SIG-M5 treated with dmso at 0.1 percent for 504 hours (cell line): ENCODE measurements at regions not wholly inside any gene's neighbourhood (a gene's known extent, or its start where the extent isn't known, plus 50 kb on each side); places are given as distances from the start of the nearest gene placed in this dataset.

Experiments
- DNase-seq: peaks from one replicate; lab custom pipeline; 2025; ENCODE audit not compliant: unreplicated experiment; lab: John Stamatoyannopoulos, UW

DNA sequence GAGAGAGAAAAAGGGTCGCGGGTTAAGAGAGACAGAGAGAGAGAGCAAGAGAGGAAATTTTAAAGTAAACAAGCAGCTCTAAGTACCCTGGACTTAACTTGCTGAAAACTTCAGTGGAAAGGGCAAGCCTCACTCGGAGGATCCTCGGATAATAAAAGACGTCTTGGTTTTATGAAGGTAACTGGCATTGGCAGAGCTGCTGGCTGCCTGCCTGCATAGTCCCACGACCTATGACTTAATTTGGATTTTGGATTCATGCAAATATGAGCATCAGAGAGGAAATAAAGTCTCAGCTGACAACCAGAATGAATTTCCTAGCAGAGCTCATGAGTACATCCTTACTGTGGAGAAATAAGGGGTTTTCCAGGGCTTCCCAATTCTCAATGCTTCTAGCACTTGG, 95.1 kb upstream of the PDZRN3 start:
- no peak for DNase-seq

DNA sequence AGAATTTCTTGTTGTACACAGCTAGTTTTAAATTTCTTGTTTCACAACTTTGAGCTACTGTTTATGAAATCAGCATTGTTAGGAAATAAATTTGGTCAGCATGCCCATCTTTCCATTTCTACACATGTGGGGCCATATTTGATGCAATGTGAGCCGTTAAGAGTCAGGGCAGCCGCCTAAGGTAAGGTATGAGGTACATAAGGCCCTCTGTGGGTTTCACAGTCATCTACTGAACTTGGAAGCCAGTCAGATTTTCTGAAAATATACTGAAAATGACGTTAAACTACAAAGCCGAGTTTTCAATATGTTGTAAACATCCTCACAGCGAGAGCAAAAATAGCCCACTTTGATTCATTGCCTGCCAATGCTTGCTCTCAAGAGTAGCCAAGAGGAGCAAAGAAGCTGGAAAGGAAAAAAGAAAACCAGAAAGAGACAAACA, 94.7 kb upstream of the PDZRN3 start:
- no peak for DNase-seq

DNA sequence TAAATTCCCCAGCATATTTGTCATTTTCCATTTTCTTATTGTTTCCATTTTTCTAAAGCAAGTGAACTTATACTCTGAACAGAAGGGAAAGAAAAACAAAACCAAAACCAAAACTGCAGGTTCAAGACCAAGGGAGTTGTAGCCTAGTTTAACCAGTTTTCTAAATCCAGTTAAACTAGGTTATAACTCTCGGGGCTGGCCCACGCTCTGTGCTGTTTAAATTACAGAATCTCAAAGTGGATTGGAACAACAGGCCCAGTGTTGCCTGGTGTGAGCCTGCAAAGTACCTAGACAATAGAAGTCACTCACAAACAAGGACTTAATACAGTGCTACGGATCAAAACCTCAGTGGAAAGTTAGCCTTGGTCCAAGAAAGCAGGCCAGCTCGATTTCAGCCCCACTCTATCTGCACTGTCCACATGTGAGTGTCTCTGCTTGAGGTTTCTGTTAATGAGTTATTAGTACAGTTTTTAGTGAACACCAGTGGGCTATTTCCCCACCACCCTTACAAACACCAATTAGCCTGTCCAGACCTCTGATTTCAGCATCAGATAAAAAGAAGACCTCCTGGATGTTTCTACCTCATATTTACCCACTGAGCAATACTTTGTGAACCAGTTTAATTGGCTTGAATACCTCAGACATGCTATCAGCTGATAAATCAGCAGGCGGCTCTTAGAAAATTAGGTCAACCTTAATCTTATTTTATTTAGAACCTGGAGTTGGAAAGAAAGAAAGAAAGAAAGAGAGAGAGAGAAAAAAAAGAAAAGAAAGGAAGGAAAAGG, 93.8 kb upstream of the PDZRN3 start:
- no peak for DNase-seq

DNA sequence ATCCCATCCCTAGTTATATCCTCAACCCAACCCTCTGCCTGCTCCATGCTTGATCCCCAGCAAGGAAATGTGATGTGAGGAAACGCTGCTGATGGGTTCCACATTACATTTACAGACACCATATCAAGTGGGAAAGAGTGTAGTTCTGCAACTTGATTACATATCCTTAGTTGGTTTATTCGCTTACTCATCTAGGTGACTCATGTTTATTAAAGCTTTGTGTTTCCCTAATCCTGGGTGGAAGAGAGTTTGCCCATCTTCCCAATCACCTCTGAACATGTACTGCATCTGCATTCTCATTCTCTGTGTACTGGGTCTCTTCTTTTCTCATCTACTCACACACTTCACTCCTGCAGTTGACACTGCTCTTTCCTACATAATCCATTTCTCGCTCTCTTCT, 91.7 kb upstream of the PDZRN3 start:
- no peak for DNase-seq

DNA sequence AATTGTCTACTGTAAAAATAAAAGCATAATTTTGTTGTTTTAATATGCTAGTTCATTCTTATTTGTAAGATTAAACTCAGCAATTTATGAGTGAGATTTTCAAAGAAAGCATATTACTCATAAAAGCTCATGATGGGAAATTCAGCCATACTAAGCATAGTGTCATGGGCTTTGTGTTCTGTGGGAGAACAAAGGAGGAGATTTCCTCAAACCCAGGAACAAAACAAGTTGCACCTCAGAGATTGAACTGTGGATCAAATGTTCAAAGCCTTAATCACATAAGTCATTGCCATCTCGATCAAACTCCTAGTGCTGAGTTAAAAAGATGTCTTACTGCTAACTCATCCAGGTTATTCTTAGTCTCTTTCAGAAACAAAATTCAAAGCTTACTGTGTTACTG, 85.6 kb upstream of the PDZRN3 start:
- no peak for DNase-seq

DNA sequence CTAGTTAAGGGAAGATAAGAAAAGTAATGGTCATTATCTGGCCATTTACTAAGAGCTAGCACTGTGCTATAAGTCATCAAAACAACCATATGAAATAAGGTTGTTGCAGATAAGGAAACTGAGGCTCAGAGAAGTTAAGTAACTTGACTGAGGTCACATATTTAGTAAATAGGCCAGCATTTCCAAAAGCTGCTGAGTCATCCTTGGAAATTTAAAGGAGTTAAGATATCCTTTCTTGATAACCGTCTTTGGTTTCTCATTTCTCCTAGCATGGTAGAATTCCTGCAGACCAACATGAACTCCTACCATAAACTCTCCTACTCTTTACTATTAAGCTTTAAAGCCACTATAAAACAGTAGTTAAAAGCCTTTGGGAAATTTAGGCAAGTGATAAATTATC, 85.0 kb upstream of the PDZRN3 start:
- DNase-seq, result no peak

DNA sequence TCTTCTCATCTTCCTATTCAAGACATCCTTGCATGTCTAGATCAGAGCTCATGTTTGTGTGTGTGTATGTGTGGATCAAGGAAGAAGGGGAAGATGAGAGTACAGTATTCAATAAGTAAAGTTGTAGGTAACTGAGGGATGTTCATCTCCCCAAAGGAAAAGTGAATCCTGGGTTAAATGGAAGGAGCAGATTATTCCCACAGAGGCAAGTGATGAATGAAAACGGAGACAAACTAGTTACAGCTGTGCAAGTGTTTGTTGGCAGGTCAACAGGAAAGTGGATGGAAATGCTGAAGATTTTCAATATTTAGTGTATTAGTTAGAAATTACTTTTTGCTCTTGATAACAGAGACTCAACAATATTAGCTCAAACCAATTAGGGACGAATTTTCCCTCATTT, 84.2 kb upstream of the PDZRN3 start:
- no peak for DNase-seq

DNA sequence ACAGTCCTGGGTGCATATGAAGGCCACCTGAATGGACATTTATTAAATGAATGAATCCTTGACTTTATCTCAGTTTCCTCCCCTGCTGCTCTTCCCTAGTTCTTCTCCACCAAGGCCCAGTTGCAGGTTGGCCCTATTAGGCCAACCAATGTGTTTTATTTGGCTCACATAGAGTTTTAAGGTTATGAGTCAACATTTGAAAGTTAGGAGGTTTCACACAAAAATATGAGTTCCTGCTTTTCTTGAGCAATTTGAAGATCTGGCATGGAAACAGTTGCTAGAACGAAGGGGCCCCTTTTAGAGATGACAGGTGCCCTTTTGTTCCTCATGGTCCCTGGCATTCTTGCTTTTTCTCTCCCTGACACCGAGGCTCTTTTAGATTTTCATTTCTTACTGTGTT, 83.0 kb upstream of the PDZRN3 start:
- no peak for DNase-seq

DNA sequence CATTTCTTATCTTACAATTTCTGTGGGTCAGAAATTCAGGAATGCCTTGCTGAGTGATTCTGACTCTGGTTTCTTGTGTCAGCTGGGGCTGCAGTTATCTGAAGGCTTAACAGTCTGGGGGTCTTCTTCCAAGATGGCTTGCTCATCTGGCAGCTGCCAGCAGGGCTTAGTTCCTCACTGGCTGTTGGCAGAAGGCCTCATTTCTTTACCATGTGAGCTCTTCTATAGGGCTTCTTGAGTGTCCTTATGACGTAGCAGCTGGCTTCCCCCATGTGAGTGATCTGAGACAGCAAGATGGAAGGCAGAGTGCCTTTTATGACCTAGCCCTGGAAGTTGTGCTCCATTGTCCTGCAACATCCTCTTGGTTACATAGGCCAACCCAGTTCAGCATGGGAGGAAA, 82.0 kb upstream of the PDZRN3 start:
- DNase-seq, result no peak

DNA sequence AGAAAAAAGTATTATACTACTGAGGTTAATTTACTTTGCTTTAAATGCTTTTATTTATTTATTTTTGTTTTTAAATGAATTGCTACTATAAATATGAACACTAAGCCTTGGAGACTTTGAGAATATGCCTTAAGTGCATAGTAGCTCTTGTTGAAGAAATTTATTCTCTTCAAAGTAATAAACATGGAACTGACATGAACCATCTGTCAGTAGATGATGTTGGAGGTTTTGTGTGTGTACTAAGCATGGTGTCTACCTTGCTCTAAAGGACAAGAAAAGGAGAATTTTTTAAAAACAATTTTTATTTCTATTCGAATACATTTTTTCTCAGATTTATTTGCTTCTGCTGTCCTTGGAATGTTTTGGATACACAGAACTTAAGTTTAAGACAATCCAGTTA, 81.1 kb upstream of the PDZRN3 start:
- no peak for DNase-seq

DNA sequence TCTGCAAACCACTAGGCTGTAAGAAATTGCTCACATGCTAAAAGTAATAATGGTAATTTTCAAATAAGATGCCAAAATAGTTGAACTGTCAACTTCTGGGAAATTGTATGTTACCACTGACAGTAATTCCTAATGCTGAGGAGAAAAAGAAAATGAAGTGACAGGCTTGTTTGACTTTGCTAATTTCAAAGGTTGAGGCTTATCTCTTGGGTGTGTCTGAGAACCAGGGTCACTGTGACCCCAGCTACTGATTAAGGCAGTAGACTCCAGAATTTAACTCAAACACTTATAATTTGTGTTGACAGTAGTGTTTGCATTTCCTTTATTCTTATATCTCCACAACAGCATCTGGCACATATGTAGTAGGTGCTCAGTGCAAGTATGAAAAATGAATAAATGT, 74.6 kb upstream of the PDZRN3 start:
- DNase-seq, result no peak

DNA sequence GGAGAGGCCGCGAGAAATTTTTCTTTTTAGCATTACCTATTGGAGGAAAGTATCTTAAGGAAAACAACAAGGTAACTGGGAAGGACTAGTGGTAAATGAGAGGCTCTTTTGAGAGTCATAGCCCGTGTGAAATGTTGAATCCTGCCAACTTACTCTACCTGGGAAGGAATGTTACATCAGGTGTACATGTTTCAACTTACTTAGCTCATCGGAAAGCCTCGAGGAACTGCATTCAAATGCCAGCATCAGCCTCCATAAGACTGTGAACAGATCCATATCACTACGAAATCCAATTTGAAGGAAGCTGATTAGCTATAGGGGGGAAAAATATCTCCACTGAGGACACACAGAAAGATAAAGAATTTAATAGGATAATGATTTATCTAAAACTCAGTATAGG, 72.3 kb upstream of the PDZRN3 start:
- DNase-seq, result no peak

DNA sequence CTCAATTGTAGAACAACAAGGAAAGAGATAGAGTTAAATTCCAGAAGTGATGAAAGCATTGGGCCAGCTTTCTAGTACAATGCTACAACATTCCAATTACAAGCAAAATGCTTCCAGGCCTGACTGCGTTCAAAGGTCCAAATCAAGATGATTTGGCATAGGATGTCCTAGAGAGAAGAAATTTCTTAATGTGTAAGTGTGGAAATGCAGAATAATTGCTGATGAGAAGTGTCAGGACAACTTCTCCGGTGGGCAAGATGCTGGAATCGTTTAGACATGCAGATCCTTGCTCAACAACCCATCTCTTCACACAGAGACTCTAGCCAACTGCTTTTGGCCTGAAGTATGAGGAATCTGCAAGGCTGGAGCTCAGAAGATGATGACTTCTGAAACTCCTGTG, 71.1 kb upstream of the PDZRN3 start:
- no peak for DNase-seq

DNA sequence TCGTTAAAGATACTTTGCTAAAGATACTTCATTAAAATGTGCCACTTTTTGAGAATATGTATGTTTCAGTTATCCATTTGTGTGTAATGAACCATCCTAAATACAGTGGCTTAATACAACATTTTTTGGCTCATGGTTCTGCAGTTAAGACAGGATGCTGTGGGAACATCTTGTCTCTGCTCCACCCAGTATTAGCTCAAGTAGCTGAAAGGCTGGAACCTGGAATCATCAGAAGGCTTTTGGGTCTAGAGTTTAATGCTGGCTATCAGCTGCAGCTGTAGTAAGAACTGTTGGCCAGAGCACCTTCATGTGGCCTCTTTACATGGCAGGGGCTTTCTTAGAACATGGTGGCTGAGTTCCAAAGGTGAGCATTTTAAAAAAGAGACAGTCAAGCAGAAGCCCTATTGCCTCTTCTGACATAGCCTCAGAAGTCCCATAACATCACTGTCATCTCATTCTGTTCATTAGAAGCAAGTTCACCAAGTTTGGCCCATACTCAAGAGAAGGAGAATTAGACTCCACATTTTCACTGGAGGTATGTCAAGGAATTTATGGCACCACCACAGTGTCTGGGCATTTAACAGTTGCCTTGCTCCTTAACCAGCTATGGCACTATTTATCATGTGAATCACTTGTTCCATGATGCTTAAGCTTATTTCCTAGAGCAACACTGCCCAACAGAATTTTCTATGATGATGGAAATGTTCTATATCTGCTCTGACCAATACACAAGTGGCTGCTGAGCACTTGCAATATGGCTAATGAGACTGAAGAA, 70.4 kb upstream of the PDZRN3 start:
- no peak for DNase-seq

DNA sequence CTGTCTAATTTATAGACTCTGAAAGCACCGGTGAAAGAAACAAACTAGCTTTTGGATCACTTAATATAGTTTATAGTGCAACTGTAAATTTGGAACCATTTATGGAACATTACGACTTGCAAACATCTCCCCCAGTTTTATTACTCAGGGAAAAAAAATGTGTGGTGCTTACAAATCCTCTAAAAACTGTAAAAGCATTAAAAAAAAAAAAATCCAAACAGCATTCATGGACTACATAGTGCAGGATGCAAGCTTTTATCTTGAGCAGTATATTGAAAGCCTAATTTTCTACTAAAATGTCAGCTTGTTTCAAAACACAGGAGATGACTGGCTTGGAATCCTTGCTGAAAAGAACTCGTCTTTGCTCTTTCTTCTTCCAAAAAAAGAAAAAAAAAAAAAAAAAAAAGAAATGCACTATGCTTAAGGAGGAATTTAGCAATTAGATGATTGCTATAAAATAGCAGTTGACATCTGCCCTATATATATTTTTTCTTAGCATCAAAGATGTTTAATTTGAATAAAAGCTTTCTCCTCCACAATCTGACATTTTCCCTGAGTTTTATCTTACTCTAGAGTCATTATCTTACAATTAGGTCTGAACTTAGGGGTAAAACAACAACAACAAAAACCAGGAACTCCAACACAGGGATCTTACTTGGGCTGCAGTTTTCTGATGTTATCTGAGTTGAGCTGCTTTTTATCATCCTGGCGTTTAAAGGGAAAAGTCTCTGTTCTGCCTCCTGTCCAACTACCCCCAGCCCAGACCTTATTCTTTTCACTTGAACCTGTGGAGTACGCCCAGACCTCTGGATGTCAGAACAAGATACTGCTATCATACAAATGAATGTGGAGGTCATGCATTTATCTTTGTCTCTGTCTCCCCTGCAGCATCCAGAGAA, 62.6 kb upstream of the PDZRN3 start:
- DNase-seq, result no peak

DNA sequence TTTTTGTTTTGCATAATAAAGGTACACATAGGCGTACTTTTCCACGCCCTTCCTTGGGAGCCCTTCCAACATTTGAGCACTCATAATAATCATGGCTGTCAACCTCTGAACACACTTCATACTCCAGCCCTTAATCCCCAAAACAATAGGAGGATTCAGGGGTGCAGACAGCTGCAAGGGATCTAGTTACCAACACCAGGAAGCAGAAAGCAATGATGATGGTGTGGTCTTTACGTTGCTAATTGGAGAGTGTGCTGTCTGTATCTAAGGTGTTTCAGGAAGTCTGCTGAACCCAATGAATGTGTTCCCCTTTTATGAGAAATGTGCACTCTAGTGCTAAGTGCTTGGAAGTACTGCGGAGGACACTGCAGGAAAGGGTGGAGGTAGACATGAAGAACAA, 60.3 kb upstream of the PDZRN3 start:
- DNase-seq, result no peak

DNA sequence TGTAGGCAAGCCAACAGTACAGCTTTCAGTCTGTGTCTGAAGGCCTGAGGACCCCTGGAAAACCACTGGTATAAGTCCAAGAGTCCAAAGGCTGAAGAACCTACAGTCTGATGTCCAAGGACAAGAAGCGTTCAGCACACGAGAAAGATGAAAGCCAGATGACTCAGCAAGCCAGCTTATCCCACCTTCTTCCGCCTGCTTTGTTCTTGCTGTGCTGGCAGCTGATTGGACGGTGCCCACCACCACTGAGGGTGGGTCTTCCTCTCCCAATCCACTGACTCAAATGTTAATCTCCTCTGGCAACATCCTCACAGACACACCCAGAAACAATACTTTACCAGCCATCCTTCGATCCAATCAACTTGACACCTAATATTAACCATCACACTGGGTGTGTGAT, 59.0 kb upstream of the PDZRN3 start:
- no peak for DNase-seq

DNA sequence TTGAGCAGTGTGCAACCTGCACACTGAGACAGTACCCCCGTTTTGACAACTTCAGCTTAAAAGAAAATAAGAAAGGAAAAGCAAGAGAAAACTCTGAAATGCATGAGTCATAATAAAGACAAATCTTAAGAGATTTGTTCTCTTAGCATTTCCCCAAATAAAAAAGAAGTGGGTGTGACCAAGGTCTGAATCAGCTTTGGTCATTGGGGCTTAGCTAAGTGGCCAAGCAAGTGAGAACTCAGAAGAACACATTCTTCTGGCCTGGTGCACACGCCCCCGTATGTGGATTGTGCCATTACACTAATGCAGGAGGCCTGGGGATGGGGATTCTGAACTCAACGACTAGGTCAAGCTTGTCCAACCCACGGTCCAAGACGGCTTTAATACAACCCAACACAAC, 56.9 kb upstream of the PDZRN3 start:
- no peak for DNase-seq

DNA sequence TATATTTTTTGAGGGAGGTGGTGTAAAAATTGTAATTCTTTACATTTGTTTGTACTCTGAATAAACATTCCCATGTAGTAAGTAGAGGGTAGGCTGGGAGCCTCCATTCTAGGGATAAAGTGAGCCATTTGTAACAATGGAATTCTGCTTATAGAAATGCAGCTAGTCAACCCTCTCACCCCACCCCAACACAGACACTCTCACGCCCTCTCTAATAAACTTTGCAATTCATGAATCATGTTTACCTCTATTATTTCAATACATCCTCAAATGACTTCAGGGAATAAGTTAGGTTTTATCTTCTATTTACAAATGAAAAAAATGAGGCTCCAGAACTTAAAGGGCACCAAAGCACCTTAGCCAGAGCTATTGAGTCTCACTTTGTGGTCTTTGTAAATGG, 56.5 kb upstream of the PDZRN3 start:
- no peak for DNase-seq

DNA sequence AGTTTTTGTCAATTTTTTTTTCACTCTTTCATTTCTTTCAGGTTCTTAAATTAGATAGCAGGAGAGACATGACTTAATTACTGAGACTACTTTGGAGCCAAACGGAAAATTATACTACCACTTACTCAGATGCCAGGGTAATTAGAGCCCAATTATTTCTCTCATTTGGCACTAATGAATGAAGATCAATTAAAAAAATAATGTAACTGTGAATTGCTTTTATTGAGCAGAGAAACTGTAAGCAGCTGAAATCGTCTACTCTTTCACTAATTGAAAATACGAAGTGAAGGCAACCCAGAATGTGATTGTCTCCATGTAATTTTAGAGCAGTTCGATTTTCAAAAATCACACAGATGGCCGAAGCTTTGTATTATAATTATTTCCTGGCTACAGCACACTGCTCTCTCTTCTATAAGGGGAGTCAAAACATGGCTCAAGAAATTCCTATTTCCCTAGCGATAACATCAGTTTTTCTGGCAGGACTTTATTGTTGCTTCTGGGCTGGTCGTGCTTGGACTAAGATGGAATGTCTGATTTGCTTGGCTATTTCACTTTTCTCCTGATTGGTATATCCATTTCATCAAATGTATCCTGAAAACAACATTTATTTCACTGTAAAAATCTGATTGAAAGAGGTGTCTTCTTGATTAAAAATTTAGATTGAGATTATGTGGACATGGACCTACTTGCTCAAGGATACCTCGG, 55.8 kb upstream of the PDZRN3 start:
- no peak for DNase-seq
